Astrocyte of the spinal cord (primary cell): ENCODE measurements at regions not wholly inside any gene's neighbourhood (a gene's known extent, or its start where the extent isn't known, plus 50 kb on each side); places are given as distances from the start of the nearest gene placed in this dataset.

ENCODE experiments used
- DNase-seq: peaks from one replicate; pipeline ENCODE4 v3.0.0; 2011; ENCODE audit warnings: low read depth, low spot score
- H3K4me3 ChIP-seq: 2 replicates; pipeline ENCODE4 v1.5.1; 2011; ENCODE audit warnings: low read depth, mild to moderate bottlenecking, low read length, moderate library complexity
- in situ Hi-C: cut with HindIII; loops from 2 replicates; pipeline ENCODE4 v1.10.0; 2017; ENCODE audit warnings: low sequenced_read_pairs
- TF ChIP-seq, protein P1 (sequence below): IDR thresholded peaks from 2 replicates; pipeline ENCODE4 v1.5.1; 2012; ENCODE audit warnings: low read depth, mild to moderate bottlenecking, low read length, inconsistent platforms

DNA sequence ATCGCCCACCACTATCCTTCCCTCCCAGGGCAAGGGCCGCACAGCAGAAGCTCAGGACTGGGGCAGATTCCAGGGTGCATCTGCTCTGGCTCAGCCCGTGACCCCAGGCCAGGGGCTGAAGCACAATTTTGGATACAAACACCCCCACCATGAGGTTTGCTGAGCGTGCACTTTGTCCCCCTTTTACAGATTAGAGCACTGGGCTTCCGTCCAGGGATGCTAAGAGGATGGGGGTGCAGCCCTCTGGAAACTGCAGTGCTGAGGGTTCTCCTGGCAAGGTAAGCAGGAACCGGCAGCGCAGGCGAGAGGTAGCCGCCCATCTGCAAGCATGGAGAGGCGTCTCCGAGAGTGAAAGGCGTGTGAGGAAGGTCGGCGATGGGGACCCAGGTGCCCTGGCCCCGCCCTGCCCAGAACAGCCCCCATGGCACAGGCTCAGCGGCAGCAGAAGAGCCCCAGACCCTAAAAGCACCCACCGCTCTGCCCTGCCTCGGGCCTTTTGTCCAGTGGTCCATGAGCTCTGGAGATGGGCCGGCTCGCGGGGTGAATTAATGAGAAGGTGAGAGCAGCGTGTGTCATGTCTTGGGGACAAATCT is 54.5 kb upstream of the OLFM1 start:
- H3K4me3 ChIP-seq, result no peak overlapping the region
- no peak for DNase-seq
- TF ChIP-seq, protein P1, sequence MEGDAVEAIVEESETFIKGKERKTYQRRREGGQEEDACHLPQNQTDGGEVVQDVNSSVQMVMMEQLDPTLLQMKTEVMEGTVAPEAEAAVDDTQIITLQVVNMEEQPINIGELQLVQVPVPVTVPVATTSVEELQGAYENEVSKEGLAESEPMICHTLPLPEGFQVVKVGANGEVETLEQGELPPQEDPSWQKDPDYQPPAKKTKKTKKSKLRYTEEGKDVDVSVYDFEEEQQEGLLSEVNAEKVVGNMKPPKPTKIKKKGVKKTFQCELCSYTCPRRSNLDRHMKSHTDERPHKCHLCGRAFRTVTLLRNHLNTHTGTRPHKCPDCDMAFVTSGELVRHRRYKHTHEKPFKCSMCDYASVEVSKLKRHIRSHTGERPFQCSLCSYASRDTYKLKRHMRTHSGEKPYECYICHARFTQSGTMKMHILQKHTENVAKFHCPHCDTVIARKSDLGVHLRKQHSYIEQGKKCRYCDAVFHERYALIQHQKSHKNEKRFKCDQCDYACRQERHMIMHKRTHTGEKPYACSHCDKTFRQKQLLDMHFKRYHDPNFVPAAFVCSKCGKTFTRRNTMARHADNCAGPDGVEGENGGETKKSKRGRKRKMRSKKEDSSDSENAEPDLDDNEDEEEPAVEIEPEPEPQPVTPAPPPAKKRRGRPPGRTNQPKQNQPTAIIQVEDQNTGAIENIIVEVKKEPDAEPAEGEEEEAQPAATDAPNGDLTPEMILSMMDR, result no peak
- in situ Hi-C loops, result no loop called here

DNA sequence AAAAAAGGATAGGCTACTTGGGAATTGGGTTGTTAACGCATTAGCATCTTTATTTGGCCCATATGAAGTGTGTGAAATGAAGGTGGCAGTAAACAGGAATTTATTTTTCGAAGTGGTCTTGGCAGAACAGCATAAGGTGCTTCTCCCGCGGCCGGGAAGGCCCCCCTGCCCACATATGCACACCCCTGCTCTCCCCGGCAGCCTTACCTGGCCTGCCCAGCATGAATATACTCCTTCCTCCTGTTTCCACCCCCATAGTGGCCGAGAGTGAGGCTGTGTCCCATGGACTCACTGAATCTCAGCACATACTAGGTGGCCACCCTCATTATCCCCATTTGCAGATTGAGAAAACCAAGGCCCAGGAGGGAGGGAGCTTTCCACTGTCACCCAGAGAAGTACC is 54.0 kb upstream of the OLFM1 start:
- in situ Hi-C loops, result no loop called here
- no peak for DNase-seq
- TF ChIP-seq, protein P1, result no peak
- no peak overlapping the region for H3K4me3 ChIP-seq

DNA sequence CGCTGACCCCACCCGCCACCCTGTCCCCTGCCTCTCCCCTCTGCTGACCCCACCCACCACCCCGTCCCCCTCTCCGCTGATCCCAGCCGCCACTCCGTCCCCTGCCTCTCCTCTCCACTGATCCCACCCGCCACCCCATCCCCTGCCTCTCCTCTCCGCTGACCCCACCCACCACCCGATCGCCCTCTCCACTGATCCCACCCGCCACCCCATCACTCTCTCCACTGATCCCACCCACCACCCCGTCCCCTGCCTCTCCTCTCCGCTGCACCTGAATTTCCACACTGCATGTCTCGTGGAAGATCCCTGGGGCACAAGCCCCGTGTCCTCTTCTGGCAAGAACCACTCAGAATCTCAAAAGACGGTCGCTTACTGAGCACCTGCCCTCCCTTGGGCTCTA is 53.4 kb upstream of the OLFM1 start:
- TF ChIP-seq, protein P1, result no peak
- DNase-seq, result no peak
- no peak overlapping the region for H3K4me3 ChIP-seq
- in situ Hi-C loops, result no loop called here

DNA sequence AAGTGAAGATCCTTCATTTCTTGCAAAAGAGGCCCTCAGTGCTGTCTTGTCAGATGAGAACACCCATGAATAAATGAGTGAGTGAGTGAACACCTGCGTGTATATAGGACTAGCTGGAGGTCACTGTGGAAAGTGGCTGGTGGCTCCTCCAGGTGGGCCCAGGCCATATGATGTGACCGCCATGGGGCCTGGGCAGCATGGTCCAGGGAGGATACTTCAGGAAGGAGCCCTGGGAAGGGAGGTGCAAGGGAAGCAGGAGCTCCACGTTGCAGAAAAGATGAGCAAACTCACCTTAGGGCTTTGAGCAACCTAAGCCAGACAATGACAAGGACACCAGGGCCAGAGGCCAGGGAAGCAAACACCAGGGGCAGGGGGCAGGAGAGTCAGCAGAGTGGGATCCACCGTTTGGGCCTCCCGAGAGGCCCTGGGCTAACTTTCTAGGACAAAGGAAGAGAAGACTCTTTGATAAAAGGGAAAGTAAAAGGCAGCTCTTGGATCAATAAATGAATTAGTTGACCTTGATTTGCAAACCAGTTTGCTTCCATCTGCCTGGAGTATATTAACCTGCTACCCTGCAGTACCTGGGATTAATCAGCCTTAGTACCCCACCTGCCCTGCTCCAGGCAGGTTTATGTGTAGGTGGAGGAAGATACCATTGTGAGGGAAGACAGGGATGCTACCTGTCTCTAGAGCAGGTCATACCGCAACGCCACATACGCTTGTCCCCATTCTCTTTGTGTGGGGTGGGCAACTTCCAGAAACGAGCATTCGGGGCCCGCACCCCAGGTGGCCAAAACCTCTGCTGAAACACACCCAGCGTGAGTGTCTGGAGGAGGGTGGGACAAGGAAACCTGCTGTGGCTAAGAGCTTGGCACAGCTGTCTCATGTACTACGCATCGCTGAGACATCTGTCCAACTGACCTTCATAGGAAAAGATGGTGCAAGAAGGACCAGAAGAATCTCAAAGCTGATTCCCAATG is 51.4 kb upstream of the OLFM1 start:
- DNase-seq, result no peak

DNA sequence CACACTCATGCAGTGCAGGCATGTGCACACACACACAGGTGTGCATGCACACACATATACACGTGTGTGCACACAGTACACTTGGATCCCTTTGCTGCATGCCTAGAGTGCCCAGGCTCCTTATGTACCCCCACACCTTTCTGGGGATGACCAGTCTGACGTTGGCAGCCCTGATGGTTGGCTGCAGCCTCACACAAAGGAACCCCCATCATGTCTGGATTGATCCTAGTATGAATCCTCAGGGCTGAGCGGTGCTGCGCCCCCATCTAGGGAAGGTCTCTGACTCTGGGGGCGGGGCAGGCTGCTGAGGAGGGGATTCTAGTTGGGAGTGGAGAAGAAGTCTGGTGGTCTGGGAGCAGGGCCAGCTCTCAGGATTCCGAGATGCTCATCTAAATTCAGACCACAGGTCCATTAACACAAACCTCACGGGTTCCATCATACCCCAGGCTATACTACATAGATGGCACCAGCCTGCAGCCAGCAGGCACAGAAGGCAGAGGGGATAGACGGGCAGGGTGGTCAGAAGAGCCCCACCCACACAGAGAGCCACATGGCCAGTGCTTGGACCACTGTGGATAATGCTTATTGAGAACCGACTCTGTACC is 50.5 kb upstream of the OLFM1 start:
- no peak overlapping the region for H3K4me3 ChIP-seq
- TF ChIP-seq, protein P1, result no peak
- DNase-seq, result no peak
- in situ Hi-C loops, result no loop called here

More for the DNA sequence above, 51.4 kb upstream of the OLFM1 start:
- TF ChIP-seq, protein P1, result no peak
- in situ Hi-C loops, result no loop called here
- no peak overlapping the region for H3K4me3 ChIP-seq

DNA sequence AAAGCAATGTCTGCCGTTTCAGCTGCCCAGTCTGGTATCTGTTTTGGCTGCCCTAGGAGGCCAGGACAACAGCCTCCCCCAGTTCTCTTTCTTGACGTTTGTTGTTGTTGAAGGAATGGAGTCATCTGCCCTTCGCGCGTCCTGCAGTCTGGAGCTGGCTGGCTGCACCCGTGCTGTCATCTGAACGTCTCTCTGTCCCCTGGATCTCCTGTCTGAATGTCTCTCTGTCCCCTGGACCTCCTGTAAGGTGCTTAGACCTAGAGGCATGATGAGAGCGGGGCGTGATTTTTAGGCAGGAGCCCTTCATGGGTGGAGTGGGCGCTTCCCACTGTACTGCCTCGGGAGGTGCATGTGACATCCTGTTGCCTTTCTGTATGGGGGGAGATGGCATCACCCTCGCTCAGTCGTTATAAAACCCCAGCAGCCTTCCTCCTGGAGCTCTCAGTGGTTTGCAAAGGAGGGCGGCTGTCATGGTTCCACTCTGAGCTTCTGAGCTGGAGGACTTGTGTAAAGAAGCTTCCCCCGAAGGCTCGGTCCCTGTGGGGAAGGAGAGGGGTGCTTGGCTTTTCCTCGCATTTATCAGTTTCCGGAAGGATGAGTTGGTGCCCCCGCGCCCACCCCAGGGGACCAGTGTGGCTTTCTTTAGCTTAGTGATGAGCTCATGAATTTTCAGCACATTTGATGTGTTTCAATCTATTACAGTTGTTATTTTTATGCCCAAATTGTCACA is 49.8 kb upstream of the OLFM1 start:
- in situ Hi-C loops, result no loop called here
- TF ChIP-seq, protein P1, result no peak
- no peak overlapping the region for H3K4me3 ChIP-seq
- no peak for DNase-seq
